D341Med (cell line): ENCODE measurements at regions not wholly inside any gene's neighbourhood (a gene's known extent, or its start where the extent isn't known, plus 50 kb on each side); places are given as distances from the start of the nearest gene placed in this dataset.

Experiments
- DNase-seq: peaks from one replicate; pipeline ENCODE4 v3.0.0; 2012; ENCODE audit warnings: low spot score

DNA sequence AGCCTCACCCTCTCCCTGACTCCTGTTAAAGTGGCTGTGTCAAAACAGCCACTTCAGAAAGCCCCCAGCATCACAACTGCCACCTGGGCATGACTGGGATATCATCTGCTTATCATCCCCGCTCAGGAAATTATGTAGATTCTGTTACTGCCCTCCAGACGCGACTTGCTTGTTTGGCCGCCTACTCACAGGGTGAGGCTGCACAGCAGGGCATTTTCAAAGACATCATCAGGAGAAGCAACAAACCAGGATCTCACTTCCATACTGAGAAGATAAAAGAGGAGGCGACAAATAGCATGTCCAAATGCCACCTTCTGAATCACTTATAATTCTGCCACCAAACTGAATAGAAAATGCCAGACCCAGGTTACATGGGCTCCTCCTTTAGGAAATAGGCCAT is 94.8 kb downstream of the MIS18A start:
- DNase-seq: no peak

GRCh38 chr21:32183396-32183795 is 95.5 kb downstream of the MIS18A start:
- DNase-seq: no peak

GRCh38 chr21:32182449-32182848 is 96.4 kb downstream of the MIS18A start:
- no peak for DNase-seq

DNA sequence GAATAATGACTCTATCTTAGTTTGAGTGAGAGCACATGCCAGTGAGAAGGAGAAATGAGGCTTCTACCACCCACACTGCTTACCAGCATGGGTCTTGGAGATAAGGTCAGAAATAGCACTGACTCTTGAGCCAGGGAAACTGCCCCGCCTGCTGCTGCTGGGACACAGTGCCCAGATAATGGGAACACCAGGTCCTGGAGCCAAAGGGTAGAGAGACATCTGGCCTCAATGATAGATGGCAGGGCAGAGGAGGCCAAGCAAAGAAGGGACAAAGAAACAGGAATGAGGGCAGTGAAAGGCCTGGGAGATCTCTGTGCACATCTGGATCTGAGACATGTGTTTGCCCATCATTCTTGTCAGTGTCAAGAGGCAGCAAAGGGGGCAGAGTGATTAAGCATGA is 97.4 kb downstream of the MIS18A start:
- no peak for DNase-seq

- DNase-seq: no peak
Observed at GRCh38 chr21:32174819-32175218, 104.0 kb downstream of the MIS18A start.

DNA sequence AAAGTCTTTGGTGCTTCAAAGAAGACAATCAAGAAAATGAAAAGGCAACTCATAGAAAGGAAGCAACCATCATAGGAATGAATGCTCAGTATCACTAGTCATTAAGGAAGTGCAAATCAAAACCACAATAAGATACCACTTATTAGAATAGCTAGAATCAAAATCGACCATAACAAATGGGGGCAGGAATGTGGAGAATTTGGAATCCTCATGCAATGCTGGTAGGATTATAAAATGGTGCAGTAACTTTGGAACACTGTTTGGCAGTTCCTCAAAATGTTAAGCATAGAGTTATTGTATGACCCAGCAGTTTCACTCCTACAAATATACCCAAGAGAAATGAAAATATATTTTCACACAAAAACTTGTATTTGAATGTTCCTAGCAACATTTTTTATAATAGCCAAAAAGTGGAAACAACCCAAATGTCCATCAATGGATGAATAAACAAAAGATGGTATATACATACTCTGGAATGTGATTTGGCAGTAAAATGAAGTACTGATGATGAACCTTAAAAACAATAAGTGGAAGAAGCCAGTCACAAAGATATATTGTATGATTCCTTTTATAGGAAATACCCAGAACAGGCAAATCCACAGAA is 105.6 kb downstream of the MIS18A start:
- no peak for DNase-seq

- DNase-seq: no peak
Observed at GRCh38 chr21:32172106-32172505, 106.7 kb downstream of the MIS18A start.

GRCh38 chr21:32167513-32167912 is 111.3 kb downstream of the MIS18A start:
- DNase-seq: no peak

DNA sequence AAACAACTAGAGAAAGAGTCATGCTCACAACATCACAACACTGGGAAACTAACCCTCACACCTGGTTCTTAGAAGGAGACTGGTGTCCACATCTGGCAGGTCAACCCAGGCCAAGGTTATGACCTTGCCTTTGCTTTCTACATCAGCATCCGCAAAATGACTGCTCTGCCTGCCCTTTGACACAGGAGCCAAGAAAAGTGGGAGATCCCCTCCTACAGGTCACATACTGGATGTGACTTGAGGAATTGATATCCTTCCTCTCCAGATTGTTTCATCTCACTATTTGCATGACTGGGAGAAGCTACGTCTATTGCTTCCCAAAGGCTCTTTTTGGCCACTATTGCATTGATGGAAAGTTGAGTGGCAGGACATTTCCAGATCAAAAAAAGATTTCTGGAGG is 115.5 kb downstream of the MIS18A start:
- DNase-seq: no peak

DNA sequence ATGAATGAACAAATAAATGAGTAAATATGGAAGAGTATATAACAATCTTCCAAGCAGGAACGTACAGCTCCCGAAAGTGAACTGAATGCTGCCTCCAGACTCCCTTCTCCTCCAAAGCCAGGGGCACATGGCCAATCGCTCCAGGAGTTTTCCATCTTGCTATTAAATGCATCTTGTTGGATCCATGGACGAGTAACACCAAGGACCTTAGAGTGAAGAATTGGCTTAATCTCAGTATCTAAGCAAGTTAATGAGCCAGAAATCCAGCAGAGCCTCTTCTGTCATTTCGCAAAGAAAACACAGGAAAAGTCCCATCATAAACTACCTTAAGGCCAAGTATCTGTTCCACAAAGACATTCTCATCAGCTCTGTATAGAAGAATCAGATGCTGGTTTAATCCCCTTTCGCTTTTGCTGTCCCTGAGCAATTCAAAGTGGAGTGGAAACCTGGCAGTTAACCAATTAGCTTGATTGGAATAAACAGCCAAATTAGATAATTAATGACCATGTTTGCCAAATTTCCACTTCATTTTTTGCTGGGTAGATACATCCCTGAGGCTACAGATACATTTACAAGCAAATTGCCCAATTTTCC is 116.0 kb downstream of the MIS18A start:
- DNase-seq: no peak

- DNase-seq: no peak
Observed at GRCh38 chr21:32155226-32155625, 123.6 kb downstream of the MIS18A start.

GRCh38 chr21:32147041-32147440 is 131.8 kb downstream of the MIS18A start:
- DNase-seq: no peak

DNA sequence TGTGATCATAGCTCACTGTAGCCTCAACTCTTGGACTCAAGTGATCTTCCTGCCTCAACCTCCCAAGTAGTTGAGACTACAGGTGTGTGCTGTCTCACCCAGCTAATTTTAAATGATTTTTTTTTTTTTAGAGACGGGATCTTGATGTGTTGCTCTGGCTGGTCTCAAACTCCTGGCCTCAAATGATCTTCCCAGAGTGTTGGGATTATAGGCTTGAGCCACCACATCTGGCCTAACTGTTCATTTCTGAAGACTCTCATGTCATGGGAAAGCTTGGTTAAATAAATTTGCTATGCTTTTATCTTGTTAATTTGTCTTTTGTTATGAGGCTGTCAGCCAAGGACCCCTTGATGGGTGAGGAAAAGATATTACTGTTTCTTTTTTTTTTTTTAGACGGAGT is 134.0 kb downstream of the MIS18A start:
- DNase-seq: no peak

DNA sequence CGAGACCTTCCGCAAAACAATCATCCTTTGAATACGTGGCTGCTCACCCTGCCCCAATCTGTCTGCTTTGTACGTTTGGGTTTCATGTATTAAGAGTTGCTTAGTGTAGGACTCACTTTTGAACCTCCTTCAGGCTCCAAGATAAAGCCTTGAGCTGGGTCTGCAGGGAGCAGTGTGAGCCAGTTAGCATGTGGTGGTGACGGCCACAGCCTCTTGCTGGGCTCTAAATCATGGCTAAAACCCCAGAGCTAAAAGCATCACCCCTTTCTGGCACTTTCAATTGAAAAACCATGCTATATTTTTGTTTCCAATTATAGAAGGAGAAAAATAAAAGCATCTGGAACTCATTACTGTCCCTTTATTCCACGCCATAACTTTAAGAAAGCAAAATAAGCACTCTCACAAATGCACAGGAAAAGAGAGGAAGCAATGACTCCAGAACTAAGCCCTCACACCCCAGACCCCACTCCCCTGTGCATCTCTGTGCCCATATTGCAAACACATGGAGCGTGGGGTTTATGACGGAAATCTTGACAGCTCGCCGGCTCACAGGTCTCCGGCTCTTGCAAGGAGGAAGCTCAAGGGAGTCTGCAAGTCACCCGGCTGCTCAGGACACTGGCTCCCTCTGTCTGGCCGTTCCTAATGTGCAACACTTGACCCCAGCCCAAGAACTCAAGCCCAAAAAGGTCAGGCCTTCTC is 135.5 kb downstream of the MIS18A start:
- DNase-seq: no peak

GRCh38 chr21:32141318-32141633 is 137.6 kb downstream of the MIS18A start:
- no peak for DNase-seq

DNA sequence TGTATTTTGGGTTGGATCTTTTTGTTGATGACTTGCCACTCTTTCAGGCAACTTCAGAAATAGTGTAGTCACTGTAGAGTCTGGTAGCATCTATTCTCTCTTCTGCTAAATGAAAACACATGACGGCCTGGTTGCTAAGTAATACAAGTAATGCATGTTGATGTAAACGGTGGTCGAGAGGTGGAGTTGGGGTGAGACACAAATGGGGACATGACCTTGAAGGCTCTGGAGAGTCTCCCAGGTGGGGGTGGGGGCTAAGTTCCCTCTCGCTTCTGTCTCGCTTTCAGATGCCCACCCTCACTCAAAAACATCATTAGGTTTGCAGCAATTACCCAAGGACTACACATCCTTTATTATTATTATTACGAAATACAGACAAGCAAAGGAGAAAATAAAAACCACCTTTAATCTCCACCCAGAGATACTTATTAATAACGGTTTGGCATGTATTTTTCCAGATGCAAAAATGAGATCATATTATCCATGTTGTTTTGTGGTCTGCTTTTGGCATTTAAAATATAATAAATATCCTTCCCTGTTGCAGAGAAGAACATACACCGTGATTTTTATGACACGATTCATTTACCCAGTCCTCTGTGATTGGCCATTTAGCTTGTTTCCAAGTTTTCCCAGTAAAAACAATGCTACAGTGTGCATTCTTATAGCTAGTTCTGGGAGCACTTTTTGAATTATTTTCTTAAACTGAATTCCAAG is 138.1 kb downstream of the MIS18A start:
- DNase-seq: no peak

DNA sequence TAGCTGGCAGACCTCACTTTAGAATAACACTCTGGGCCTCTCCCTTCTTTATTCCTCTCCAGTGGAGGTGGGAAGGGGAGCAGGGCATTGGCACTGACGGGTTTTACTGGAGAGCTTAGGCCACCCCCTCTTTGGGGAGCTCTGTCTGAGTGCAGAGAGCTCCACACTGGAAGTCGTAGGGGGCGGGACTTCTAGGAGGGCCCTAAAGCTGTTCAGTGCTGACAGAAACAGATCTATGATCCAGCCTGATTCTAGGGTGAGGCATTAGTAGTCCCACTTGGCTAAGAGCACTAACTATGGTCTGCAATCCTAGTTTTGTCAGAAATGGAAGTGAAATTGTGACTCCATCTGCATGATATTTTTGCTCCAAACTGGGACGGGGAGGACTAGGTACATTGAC is 138.7 kb downstream of the MIS18A start:
- no peak for DNase-seq

- no peak for DNase-seq
Observed at GRCh38 chr21:32138658-32139057, 140.2 kb downstream of the MIS18A start.

- no peak for DNase-seq
Observed at GRCh38 chr21:32137931-32138330, 140.9 kb downstream of the MIS18A start.

GRCh38 chr21:32137266-32137665 is 141.6 kb downstream of the MIS18A start:
- no peak for DNase-seq

DNA sequence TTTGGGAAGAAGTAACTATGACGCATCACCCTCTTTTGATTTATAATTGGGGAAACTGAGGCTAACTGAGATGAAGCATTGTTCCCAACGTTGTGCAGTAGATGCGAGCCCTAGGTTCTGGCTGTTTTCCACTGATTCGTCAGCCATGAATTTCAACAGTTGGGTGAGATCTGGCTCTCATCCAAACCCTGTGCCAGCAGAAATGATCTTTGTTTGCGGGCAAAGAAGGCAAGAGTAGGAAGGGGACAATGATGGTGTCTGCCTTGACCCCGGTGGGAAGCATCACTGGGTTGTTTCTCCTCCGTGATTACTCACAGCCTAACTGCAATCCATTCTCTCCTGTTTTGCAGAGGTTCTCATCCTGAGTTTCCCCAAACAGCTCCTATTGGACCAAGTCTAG is 142.3 kb downstream of the MIS18A start:
- DNase-seq: no peak

DNA sequence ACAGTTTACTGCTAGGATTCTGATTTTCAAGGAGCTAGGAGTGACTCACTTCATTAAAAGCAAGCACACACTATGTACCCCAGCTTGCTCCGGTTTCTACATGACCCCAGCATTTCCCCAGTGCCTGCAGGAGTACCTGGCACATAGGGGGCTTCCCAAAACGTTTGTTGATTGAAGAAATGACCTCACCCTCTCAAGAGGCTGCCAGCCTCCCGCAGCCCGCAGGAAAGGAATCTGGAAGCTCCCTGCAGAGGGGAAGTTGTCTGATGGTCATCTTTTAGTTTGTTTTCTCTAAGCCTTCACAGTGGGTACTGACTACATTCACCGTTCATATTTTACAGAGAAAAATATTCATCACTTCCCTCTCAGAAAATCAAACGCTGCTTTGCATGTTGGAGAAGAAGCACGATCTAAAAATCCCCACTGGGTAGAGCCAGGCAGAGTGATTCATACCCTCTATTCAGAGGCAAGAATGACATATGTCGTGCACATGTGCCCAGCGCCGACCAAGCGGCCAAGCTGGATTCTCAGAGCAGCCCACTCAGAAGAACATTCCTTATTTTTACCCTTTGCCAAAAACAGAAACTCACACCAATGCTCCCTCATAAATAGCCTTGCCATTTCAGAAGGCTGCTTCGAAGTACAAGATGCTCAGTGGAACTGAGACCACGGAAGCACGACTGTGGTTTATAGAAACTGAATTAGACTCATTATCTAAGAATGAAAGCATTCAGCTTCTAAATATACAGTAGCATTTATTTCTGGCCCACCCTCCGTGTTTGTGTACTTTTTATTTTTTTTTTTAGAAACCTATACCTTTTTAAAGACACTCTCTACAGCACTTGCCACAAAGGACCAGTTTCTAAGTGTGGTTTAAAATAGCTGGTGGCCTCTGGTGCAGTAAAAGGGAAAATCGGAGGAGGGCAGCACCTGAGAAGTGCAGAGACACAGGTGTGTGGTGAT is 143.2 kb downstream of the MIS18A start:
- DNase-seq: no peak
